Lung microvascular endothelial cell (primary cell): ENCODE measurements at regions not wholly inside any gene's neighbourhood (a gene's known extent, or its start where the extent isn't known, plus 50 kb on each side); places are given as distances from the start of the nearest gene placed in this dataset.

Experiments
- DNase-seq, 2 donors: peaks; one replicate each; pipeline versions ENCODE4 v3.0.0 to v3.0.0-alpha.2; 2010; ENCODE audit warnings: low read depth in 2 of 2

DNA sequence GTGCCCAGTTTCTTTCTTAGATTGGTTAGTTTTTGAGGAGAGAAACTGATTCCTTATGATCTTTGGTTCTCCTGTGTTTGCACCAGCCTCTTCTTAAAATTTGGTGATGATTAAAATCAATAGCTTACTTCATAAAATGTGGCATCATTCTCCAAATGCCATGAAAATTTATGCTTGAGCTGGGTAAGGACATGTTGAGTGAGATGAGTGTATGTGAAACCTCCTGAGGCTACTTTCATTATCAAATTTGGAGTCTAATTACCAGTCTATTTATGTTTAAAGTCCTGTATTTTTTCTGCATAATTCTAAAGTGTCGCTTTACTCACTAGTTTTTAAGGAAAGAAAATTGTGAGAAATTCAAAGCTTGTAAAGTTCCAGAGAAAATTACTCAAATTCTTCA, 102.1 kb downstream of the DIPK2A start:
- DNase-seq, result no peak

GRCh38 chr3:144079634-144080033, 108.0 kb downstream of the DIPK2A start:
- DNase-seq, result no peak

- no peak for DNase-seq
Observed at GRCh38 chr3:144084929-144085328, 113.3 kb downstream of the DIPK2A start.

DNA sequence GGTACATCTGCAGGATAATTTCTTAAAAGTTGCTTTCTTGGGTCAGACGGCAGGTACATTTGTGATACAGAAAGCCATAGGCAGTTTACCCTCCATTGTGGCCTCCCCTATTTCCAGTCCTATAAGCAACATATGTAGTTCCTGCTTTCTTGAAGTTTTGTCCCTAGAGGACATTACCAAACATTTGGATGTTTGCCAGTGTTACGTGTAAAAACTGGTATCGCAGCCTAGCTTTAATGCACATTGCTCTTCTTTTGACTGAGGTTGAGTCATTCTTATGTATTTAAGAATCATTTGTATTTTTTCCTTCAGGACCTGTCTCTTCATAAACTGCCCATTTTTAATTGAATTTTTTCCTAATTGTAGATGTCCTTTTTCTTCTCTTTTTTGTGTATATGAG, 114.3 kb downstream of the DIPK2A start:
- DNase-seq, result no peak

DNA sequence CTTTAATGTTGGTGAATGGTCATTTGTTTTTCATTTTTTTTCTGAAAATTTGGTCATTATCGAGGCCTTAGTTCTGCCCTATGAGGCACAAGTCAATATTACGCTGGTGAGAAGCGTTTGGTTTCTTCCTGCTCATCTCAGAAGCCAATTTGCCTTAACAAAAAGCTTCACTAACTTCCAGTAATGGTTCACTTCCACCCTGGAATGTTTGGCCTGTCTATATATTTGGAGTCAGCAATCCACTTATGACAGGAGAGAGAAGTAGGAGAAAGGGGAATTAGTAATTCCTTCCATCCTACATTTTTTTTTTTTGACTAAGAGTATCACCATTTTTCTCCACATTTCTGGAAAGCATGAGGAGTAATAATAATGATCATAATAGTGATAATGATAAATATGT, 124.4 kb downstream of the DIPK2A start:
- DNase-seq, result no peak

GRCh38 chr3:144097163-144097562, 125.5 kb downstream of the DIPK2A start:
- no peak for DNase-seq

DNA sequence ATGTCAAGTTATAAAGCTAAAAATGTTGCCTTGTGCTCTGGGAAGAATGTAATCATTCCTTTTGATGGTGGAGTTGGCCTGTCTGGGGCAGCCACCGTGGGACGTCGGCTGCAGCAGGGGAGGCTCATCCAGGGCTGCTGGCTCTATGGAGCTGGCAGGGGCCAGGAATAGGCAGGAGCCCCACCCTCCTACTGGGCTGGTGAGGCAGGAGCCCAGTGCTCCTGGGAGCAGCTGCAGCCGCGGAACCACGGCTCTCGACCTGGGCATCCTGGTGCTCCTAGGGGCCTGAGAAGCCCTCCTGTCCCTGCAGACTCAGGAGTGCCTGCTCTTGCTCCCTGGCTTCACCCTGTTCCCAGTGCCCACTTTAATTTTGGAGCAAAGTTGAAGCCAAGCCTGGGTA, 127.1 kb downstream of the DIPK2A start:
- no peak for DNase-seq

- no peak for DNase-seq
Observed at GRCh38 chr3:144102421-144102820, 130.8 kb downstream of the DIPK2A start.

- DNase-seq, result no peak
Observed at GRCh38 chr3:144104186-144104585, 132.6 kb downstream of the DIPK2A start.

- no peak for DNase-seq
Observed at GRCh38 chr3:144104679-144105078, 133.1 kb downstream of the DIPK2A start.

GRCh38 chr3:144105542-144105941, 133.9 kb downstream of the DIPK2A start:
- DNase-seq, result no peak

GRCh38 chr3:144106970-144107369, 135.3 kb downstream of the DIPK2A start:
- DNase-seq, result no peak

DNA sequence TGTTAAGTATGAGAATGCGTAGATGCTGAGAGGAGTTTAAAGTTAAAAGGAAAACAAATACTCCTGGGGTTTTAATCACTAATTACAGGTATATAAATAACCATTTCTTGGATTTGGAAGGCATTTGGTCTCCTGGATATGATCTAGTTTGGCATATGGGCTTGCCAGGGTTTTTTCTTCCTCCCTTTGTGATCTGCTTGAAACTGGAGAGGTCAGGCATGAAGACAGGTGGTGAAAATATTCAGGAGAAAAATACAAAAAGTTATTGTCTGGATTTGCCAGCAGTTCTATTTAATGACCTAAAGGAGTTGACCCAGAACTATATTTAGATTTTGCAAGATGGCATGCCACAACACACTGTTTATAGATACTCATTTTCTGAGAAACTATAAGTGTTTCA, 136.3 kb downstream of the DIPK2A start:
- no peak for DNase-seq

- no peak for DNase-seq
Observed at GRCh38 chr3:144109944-144110343, 138.3 kb downstream of the DIPK2A start.

- no peak for DNase-seq
Observed at GRCh38 chr3:144112036-144112435, 140.4 kb downstream of the DIPK2A start.

DNA sequence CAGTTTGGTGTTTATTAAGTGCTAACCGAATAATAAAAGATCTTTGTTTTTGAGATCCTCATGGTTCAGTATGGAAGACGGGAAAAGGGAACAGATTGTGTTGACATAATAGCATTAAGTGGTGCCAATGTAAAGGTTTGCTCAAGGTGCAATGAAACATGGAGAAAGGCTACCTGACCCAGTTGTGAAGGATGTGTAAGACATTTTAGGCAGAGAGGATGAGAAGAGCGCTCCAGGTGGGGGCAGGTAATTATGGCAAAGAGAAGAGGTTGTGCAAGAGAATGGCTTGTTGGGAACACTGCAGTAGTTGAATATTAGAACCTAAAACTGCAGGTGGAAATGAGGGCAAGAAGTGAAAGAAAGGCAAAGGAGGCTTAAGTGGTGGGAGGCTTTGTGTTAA, 140.8 kb downstream of the DIPK2A start:
- no peak for DNase-seq

- DNase-seq, result no peak
Observed at GRCh38 chr3:144114767-144115166, 143.1 kb downstream of the DIPK2A start.

DNA sequence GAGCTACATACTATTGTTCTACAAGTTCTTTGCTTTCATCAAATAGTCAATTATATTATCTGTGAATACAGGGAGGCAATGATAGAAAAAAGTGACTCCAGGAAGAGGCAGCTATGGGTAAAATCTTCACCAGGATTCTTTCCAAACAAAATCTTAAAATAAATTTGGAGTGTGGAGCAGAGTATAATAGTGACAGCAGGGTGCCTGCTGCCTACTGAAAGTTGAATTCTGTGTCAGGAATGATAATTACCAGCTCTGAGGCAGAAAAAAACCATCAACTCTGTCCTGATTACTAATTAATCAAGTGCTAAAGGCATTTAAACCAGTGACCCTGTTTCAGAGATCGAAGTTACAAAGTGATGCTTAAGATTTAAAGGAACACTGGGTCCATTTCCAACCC, 148.0 kb downstream of the DIPK2A start:
- no peak for DNase-seq

DNA sequence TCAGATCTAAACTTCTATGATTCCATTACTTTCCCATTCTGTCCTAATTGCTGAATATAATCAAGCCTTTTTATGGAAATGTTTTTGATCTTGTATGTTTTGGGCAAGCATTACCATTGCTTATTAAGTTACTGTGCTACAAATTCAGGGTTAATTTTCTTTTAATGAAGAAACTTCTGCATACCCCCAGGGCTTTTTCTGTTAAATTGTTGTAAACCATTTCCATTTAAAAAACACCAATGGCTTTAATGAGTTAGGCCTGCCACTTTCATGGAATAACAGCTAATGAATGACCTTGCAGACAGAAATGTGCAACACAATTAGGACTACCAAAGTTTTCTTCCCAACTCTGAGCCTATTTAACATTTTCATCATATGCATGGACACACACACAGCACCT, 150.0 kb downstream of the DIPK2A start:
- no peak for DNase-seq

DNA sequence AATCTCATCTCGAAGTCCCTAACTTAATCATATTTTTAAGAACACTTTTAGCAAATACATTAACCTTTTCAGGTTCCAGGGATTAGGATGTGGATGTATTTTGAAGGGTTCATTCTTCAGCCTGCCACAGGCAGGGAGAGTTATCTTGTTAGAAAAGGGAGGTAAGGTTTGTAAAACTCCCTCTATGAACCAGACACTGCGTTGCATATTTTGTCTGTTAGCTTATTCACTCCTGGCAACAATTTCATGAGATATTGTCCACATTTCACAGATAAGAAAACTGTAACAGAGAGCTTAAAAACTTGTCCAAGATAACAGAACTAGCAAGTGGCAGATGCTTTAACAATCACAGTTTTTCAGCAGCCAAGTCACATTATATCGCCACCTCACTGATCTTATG, 155.4 kb downstream of the DIPK2A start:
- no peak for DNase-seq

DNA sequence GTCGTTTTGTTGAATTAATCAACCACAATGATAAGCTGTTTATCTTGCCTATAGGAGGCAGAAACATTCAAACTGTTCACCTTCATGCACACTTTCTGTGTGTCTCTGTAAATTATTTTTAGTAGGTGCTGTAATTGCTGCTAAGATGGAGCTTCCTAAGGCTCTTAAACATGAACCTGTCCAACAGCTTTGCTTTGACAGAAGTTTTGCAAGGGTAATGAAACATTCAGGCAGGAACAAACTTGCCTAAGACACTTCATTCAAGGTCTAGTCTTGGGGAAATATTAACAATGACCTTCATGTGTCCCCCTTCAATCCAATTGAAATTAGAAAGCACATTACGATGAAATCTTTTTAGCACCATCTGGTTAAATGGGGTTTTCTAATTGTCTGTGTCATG, 156.1 kb downstream of the DIPK2A start:
- DNase-seq, result no peak

- DNase-seq, result no peak
Observed at GRCh38 chr3:144128108-144128892, 156.7 kb downstream of the DIPK2A start.

GRCh38 chr3:144129536-144130214, 158.1 kb downstream of the DIPK2A start:
- no peak for DNase-seq
